ENCODE measurements at regions not wholly inside any gene's neighbourhood (a gene's known extent, or its start where the extent isn't known, plus 50 kb on each side); places are given as distances from the start of the nearest gene placed in this dataset.

DNA sequence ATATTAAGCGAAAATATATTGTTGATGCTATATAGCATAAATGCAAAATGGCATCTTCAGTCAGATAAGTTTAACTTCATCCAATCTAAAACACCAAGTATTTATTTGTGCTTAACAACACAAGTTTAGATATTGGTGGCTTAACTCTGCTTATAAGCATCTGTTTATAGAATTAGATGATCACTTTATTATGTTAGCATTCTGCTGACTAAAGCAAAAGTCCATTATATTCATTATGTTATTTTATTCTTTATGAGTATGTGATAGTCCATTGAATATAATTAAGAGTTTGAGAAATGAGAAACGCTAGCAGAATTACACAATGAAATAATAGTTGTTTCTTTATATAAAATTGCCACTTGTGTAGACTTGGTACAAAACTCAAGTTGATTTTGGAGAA is 401.2 kb upstream of the CDH7 start:
- TF ChIP-seq, protein P1, sequence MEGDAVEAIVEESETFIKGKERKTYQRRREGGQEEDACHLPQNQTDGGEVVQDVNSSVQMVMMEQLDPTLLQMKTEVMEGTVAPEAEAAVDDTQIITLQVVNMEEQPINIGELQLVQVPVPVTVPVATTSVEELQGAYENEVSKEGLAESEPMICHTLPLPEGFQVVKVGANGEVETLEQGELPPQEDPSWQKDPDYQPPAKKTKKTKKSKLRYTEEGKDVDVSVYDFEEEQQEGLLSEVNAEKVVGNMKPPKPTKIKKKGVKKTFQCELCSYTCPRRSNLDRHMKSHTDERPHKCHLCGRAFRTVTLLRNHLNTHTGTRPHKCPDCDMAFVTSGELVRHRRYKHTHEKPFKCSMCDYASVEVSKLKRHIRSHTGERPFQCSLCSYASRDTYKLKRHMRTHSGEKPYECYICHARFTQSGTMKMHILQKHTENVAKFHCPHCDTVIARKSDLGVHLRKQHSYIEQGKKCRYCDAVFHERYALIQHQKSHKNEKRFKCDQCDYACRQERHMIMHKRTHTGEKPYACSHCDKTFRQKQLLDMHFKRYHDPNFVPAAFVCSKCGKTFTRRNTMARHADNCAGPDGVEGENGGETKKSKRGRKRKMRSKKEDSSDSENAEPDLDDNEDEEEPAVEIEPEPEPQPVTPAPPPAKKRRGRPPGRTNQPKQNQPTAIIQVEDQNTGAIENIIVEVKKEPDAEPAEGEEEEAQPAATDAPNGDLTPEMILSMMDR (IDR thresholded peaks at IDR 0.05), result no peak
- TF ChIP-seq POLR2A (IDR thresholded peaks at IDR 0.05) (no peak), POLR2AphosphoS5 (IDR thresholded peaks at IDR 0.05) (no peak)
